ENCODE measurements at regions not wholly inside any gene's neighbourhood (a gene's known extent, or its start where the extent isn't known, plus 50 kb on each side); places are given as distances from the start of the nearest gene placed in this dataset.
"Not testable (repeated sequence)": the region's sequence is repeated elsewhere in the genome, so short reads cannot be mapped to it uniquely, and the experiment has no call there.

GRCh38 chr6:126673749-126674148 is 333.8 kb downstream of the CENPW start:
- not testable (repeated sequence) for DNase-seq

GRCh38 chr6:126682440-126682839 is 342.5 kb downstream of the CENPW start:
- no peak for DNase-seq

GRCh38 chr6:126685182-126685581 is 345.3 kb downstream of the CENPW start:
- DNase-seq: no peak

GRCh38 chr6:126696921-126697693 is 357.2 kb downstream of the CENPW start:
- no peak for DNase-seq

- DNase-seq: no peak
Observed at GRCh38 chr6:126698732-126699240, 358.9 kb downstream of the CENPW start.

- no peak for DNase-seq
Observed at GRCh38 chr6:126701676-126702560, 362.0 kb downstream of the CENPW start.

GRCh38 chr6:126716032-126716431 is 376.1 kb downstream of the CENPW start:
- no peak for DNase-seq

- DNase-seq: no peak
Observed at GRCh38 chr6:126716826-126717509, 377.1 kb downstream of the CENPW start.

GRCh38 chr6:126718600-126719327 is 378.8 kb downstream of the CENPW start:
- DNase-seq: no peak

- no peak for DNase-seq
Observed at GRCh38 chr6:126720304-126720703, 380.4 kb downstream of the CENPW start.

GRCh38 chr6:126721581-126722160 is 381.8 kb downstream of the CENPW start:
- DNase-seq: no peak

- no peak for DNase-seq
Observed at GRCh38 chr6:126722411-126722810, 382.5 kb downstream of the CENPW start.

GRCh38 chr6:126723541-126724170 is 383.7 kb downstream of the CENPW start:
- no peak for DNase-seq

- no peak for DNase-seq
Observed at GRCh38 chr6:126724821-126725220, 384.9 kb downstream of the CENPW start.

GRCh38 chr6:126726454-126726853 is 386.5 kb downstream of the CENPW start:
- not testable (repeated sequence) for DNase-seq

- DNase-seq: no peak
Observed at GRCh38 chr6:126738146-126738545, 380.3 kb upstream of the RSPO3 start.

GRCh38 chr6:126738641-126739040 is 379.8 kb upstream of the RSPO3 start:
- no peak for DNase-seq

- no peak for DNase-seq
Observed at GRCh38 chr6:126743076-126743475, 375.4 kb upstream of the RSPO3 start.

- no peak for DNase-seq
Observed at GRCh38 chr6:126747728-126748540, 370.5 kb upstream of the RSPO3 start.

- DNase-seq: no peak
Observed at GRCh38 chr6:126753606-126754005, 364.9 kb upstream of the RSPO3 start.

GRCh38 chr6:126761854-126762253 is 356.6 kb upstream of the RSPO3 start:
- DNase-seq: no peak

Data from GDM1 (cell line).